Keratinocyte (primary cell): ENCODE measurements at regions not wholly inside any gene's neighbourhood (a gene's known extent, or its start where the extent isn't known, plus 50 kb on each side); places are given as distances from the start of the nearest gene placed in this dataset.

Experiments used
- DNase-seq: peaks from one replicate; pipeline ENCODE4 v3.0.0-alpha.2; 2011; ENCODE audit warnings: low read depth, missing footprints, low spot score
- FAIRE-seq: peaks from 2 replicates; lab custom pipeline; 2011; peaks lifted over from hg19 to GRCh38; lab: Jason Lieb, UNC
- H2AFZ ChIP-seq: 2 replicates; pipeline ENCODE4 v1.6.0; 2012; ENCODE audit warnings: low read length, control low read depth, inconsistent platforms; ENCODE audit not compliant: control insufficient read depth
- H3K27ac ChIP-seq: 2 replicates; pipeline ENCODE4 v1.5.1; 2011; ENCODE audit warnings: low read length; ENCODE audit not compliant: control insufficient read depth, insufficient read depth
- H3K27me3 ChIP-seq: 3 replicates; pipeline ENCODE4 v1.6.0; 2011; ENCODE audit warnings: low read length; ENCODE audit not compliant: control insufficient read depth, insufficient read depth; ENCODE audit errors: extremely low read depth
- H3K36me3 ChIP-seq, 2 experiments: 2 replicates in 1 of 2; 3 replicates in 1 of 2; pipeline ENCODE4 v1.5.1; 2011; ENCODE audit warnings: low read length in 2 of 2, mild to moderate bottlenecking in 1 of 2; ENCODE audit not compliant: control insufficient read depth in 2 of 2, insufficient read depth in 2 of 2; ENCODE audit errors: extremely low read depth in 1 of 2
- H3K4me1 ChIP-seq: 3 replicates; pipeline ENCODE4 v1.5.1; 2011; ENCODE audit warnings: low read length; ENCODE audit not compliant: control insufficient read depth, insufficient read depth; ENCODE audit errors: extremely low read depth
- H3K4me2 ChIP-seq: 3 replicates; pipeline ENCODE4 v1.6.0; 2011; ENCODE audit warnings: low read depth, low read length; ENCODE audit not compliant: control insufficient read depth, insufficient read depth; ENCODE audit errors: extremely low read depth
- H3K4me3 ChIP-seq, 3 experiments: fragments of 200-600 bp in 1 of 3; sonication (generic) in 1 of 3; 2 replicates in 2 of 3; 3 replicates in 1 of 3; pipeline ENCODE4 v1.5.1; 2011 to 2016; ENCODE audit warnings: low read length in 3 of 3, mild to moderate bottlenecking in 3 of 3, control low read depth in 2 of 3, inconsistent platforms in 1 of 3, low read depth in 1 of 3, mixed read lengths in 1 of 3, mixed run types in 1 of 3, moderate library complexity in 1 of 3; ENCODE audit not compliant: control insufficient read depth in 2 of 3, insufficient read depth in 2 of 3; ENCODE audit errors: extremely low read depth in 1 of 3
- H3K79me2 ChIP-seq: 2 replicates; pipeline ENCODE4 v1.6.0; 2012; ENCODE audit warnings: low read length; ENCODE audit not compliant: control insufficient read depth, insufficient read depth
- H3K9ac ChIP-seq: 3 replicates; pipeline ENCODE4 v1.6.0; 2011; ENCODE audit warnings: low read length; ENCODE audit not compliant: control insufficient read depth, insufficient read depth; ENCODE audit errors: extremely low read depth
- H3K9me1 ChIP-seq: 3 replicates; pipeline ENCODE4 v1.6.0; 2011; ENCODE audit warnings: low read length; ENCODE audit not compliant: control insufficient read depth, insufficient read depth; ENCODE audit errors: extremely low read depth
- H3K9me3 ChIP-seq: 2 replicates; pipeline ENCODE4 v1.5.1; 2012; ENCODE audit warnings: low read depth, low read length; ENCODE audit not compliant: control insufficient read depth
- H4K20me1 ChIP-seq: 3 replicates; pipeline ENCODE4 v1.6.0; 2011; ENCODE audit warnings: low read length; ENCODE audit not compliant: control insufficient read depth, insufficient read depth; ENCODE audit errors: extremely low read depth
- EZH2 ChIP-seq: IDR thresholded peaks from one replicate; pipeline ENCODE4 v1.6.1; 2012; ENCODE audit warnings: inconsistent platforms, mild to moderate bottlenecking, low read length, moderate library complexity
- dilution Hi-C: fragments of 300-500 bp; cut with MboI; formaldehyde crosslinking; loops from one replicate; pipeline ENCODE4 v1.7.0; 2020; ENCODE audit warnings: low sequenced_read_pairs; ENCODE audit not compliant: extremely low pct_ligation_motif_present
- TF ChIP-seq, protein P1 (sequence below), 3 experiments: IDR thresholded peaks in 1 of 3; conservative IDR thresholded peaks in 1 of 3; optimal IDR thresholded peaks in 1 of 3; 2 replicates in 2 of 3; 3 replicates in 1 of 3; pipeline versions ENCODE3 to v1.5.1; 2011; ENCODE audit warnings: low read length in 3 of 3, mild to moderate bottlenecking in 3 of 3, moderate library complexity in 2 of 3, control low read depth in 1 of 3, inconsistent platforms in 1 of 3; ENCODE audit not compliant: insufficient read depth in 2 of 3; ENCODE audit errors: extremely low read depth in 1 of 3

- FAIRE-seq = peak; percentile 57
- no peak for DNase-seq
- Histone ChIP-seq H4K20me1 (no peaks in the 10 kb centered on the region), H3K27ac (no peak overlapping the region), H3K36me3 (no peaks in the 10 kb centered on the region), H3K27me3 (no peaks in the 10 kb centered on the region), H3K9ac (no peak overlapping the region), H3K9me3 (no peaks in the 10 kb centered on the region), H3K4me1 (no peaks in the 10 kb centered on the region), H3K9me1 (no peaks in the 10 kb centered on the region), H3K79me2 (no peaks in the 10 kb centered on the region), H2AFZ (no peak overlapping the region), H3K4me2 (no peak overlapping the region), H3K4me3 (no peak overlapping the region)
- TF ChIP-seq, protein P1, sequence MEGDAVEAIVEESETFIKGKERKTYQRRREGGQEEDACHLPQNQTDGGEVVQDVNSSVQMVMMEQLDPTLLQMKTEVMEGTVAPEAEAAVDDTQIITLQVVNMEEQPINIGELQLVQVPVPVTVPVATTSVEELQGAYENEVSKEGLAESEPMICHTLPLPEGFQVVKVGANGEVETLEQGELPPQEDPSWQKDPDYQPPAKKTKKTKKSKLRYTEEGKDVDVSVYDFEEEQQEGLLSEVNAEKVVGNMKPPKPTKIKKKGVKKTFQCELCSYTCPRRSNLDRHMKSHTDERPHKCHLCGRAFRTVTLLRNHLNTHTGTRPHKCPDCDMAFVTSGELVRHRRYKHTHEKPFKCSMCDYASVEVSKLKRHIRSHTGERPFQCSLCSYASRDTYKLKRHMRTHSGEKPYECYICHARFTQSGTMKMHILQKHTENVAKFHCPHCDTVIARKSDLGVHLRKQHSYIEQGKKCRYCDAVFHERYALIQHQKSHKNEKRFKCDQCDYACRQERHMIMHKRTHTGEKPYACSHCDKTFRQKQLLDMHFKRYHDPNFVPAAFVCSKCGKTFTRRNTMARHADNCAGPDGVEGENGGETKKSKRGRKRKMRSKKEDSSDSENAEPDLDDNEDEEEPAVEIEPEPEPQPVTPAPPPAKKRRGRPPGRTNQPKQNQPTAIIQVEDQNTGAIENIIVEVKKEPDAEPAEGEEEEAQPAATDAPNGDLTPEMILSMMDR (optimal IDR thresholded peaks at IDR 0.05 in 1 of 3, IDR thresholded peaks at IDR 0.05 in 1 of 3, conservative IDR thresholded peaks at IDR 0.05 in 1 of 3; ENCODE audit: extremely low read depth in 1 of 3, insufficient read depth in 2 of 3, low read length in 3 of 3) = no peak
- no peak for TF ChIP-seq EZH2
- dilution Hi-C loops = no loop called here
These were observed 135.6 kb downstream of the KLF12 start for GRCh38 chr13:73998631-73999030.

- dilution Hi-C loops = no loop called here
- Histone ChIP-seq H4K20me1 (no peaks in the 10 kb centered on the region), H3K27ac (no peak overlapping the region), H3K36me3 (no peaks in the 10 kb centered on the region), H3K4me2 (no peak overlapping the region), H3K9me3 (no peaks in the 10 kb centered on the region), H3K79me2 (no peaks in the 10 kb centered on the region), H3K9me1 (no peaks in the 10 kb centered on the region), H2AFZ (no peak overlapping the region), H3K4me3 (no peak overlapping the region), H3K9ac (no peak overlapping the region), H3K4me1 (no peaks in the 10 kb centered on the region), H3K27me3 (no peaks in the 10 kb centered on the region)
- no peak for FAIRE-seq
- no peak for DNase-seq
- no peak for TF ChIP-seq EZH2
- TF ChIP-seq, protein P1 (optimal IDR thresholded peaks at IDR 0.05 in 1 of 3, IDR thresholded peaks at IDR 0.05 in 1 of 3, conservative IDR thresholded peaks at IDR 0.05 in 1 of 3; ENCODE audit: extremely low read depth in 1 of 3, insufficient read depth in 2 of 3, low read length in 3 of 3) = no peak
These were observed 136.2 kb downstream of the KLF12 start for GRCh38 chr13:73997964-73998363.
